ENCODE measurements at regions not wholly inside any gene's neighbourhood (a gene's known extent, or its start where the extent isn't known, plus 50 kb on each side); places are given as distances from the start of the nearest gene placed in this dataset.
"Not testable (repeated sequence)": the region's sequence is repeated elsewhere in the genome, so short reads cannot be mapped to it uniquely, and the experiment has no call there.

DNA sequence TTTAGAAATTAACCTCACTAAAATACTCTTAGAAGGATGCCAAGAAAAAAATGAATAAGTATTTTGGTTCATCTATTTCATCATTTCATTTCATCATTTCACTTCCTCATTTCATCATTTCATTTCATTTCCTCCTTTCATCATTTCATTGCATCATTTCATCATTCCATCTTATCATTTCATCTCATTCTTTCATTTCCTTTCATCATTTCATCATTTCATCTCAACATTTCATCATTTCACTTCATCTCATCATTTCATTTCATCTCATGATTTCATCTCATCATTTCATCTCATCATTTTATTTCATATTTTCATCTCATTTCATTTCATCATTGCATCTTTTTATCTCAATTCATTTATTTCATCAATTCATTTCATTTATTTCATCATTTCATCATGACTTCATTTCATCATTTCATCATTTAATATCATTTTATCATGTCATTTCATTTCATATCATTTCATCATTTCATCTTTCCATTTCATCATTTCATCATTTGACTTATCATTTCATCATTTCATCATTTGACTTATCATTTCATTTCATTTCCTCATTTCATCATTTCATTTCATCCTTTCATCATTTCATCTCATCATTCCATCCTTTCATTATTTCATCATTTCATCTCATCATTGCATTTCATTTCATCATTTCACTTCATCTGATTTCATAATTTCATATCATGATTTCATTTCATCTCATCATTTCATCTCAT, 129.9 kb downstream of the ZNF92 start:
- H3K36me3 Mint-ChIP-seq, result no peaks in the 10 kb centered on the region
- no peak overlapping the region for H3K27ac Mint-ChIP-seq
- H3K9me3 Mint-ChIP-seq, result no peaks in the 10 kb centered on the region
- no peaks in the 10 kb centered on the region for H3K27me3 Mint-ChIP-seq
- H3K4me1 Mint-ChIP-seq, result no peaks in the 10 kb centered on the region
- no peak for ATAC-seq
- no peak overlapping the region for H3K4me3 Mint-ChIP-seq

DNA sequence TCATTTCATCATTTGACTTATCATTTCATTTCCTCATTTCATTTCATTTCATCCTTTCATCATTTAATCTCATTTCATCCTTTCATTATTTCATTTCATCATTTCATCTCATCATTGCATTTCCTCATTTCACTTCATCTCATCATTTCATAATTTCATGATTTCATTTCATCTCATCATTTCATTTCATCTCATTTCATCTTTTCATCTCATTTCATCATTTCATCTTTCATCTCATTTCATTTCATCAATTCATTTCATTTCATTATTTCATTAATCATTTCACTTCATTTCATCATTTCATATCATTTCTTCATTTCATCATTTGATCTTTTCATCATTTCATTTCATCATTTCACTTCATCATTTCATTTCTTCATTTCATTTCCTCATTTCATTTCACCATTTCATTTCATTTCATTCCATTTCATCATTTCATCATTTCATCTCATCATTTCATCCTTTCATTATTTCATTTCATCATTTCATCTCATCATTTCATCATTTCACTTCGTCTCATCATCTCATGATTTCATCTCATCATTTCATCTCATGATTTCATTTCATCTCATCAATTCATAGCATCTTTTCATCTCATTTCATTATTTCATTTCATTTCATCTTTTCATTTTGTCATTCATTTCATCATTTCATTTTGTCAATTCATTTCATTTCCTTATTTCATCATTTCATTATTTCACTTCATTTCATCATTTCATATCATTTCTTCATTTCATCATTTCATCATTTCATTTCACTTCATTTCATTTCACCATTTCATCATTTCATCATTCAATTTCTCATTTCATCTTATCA, 131.1 kb downstream of the ZNF92 start:
- H3K27me3 Mint-ChIP-seq, H3K36me3 Mint-ChIP-seq, H3K9me3 Mint-ChIP-seq, H3K4me1 Mint-ChIP-seq, H3K27ac Mint-ChIP-seq, H3K4me3 Mint-ChIP-seq, ATAC-seq: not testable (repeated sequence)

DNA sequence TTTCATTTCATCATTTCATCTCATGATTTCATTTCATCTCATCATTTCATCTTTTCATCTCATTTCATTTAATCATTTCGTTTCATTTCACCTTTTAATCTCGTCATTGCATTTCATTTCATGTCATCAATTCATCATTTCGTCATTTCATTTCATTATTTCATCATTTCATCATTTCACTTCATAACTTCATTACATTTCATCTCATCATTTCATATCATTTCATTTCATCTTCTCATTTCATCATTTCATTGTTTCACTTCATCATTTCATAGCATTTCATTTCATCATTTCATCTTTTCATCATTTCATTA, 131.6 kb downstream of the ZNF92 start:
- not testable (repeated sequence) for H3K36me3 Mint-ChIP-seq, H3K27ac Mint-ChIP-seq, H3K4me3 Mint-ChIP-seq, ATAC-seq, H3K4me1 Mint-ChIP-seq, H3K9me3 Mint-ChIP-seq
- H3K27me3 Mint-ChIP-seq, result peaks cover 11% of the 10 kb centered on the region

DNA sequence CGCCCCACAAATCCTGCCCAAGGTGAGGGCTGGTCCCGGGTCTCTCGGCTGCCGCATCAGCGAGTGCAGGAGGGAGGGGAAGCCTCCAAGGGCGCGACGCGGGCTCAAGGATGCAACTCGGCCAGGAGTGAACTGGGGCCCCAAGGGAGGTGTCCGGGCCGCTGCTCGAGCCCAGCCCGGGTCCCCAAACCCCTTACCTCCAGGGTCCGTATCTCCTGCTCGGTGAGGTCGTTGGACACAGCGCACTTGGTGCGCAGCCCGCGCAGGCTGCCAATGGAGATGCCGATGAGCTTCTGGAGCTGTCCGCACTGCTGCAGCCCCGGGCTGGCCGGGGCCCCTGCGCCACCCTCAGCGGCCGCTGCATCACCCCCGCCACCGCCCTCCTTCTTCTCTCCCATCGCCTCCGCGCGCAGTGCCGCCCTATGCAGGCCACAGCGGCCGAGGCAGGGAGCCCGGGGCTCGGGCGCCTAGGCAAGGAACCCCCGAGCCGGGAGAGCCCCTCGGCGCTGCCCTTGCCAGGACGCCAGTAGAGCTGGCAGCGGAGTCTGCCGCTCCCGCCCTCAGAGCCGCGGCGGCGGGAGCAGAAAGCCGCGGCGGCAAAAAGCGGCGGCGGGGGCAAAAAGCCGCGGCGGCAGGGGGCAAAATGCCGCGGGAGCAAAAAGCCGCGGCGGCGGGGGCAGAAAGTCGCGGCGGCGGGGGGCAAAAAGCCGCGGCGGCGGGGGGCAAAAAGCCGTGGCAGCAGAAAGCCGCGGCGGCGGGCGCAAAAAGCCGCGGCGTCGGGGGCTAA, 135.1 kb downstream of the ZNF92 start:
- Mint-ChIP-seq H3K4me3 (peak overlapping the region; percentile 76), H3K27ac (peak overlapping the region; percentile 70), H3K27me3 (peaks cover 23% of the 10 kb centered on the region)
- not testable (repeated sequence) for H3K9me3 Mint-ChIP-seq, H3K4me1 Mint-ChIP-seq, H3K36me3 Mint-ChIP-seq, ATAC-seq

DNA sequence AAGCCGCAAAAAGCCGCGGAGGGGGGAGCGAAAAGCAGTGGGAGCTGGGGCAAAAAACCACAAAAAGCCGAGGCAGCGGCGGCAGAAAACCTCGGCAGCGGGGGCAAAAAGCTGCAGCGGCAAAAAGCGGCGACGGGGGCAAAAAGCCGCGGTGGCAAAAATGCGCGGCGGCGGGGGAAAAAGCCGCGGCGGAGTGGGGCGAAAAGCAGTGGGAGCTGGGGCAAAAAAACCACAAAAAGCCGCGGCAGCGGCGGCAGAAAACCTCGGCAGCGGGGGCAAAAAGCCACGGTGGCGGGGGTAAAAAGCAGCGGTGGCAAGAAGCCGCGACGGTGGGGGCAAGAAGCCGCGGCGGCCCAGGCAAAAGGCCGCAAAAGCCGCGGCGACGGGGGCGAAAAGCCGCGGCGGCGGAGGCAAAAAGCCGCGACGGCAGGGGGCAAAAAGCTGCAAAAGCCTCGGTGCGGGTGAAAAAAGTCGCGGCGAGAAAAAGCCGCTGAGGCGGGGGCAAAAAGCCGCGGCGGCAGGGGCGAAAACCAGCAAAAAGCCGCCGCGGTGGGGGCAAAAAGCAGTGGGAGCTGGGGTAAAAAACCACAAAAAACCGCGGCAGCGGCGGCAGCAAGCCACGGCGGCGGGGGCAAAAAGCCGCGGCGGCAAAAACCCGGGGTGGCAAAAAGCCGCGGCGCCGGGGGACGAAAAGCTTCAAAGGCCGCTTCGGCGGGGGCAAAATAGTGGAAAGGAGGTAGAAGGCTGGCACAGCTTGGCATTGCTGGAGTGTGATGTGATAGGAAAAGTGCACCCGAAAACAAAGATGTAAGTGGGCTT, 135.9 kb downstream of the ZNF92 start:
- peak overlapping the region; percentile 70 for H3K27ac Mint-ChIP-seq

DNA sequence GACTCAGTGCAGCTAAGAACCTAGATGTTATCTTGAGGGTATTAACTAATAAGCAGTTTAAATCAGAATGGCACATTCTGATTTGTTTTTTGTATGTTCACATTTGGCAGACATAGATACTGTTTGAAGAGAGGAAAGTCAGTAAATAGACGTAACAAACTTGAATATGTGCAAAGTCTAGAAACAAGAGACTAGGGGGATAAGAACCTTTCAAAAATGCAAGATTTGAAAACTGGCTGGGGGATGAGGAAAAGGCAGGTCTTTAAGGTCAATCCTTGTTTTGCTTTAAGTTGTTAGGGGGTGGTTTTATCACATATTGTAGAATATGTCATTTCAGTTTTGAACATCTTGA, 136.5 kb downstream of the ZNF92 start:
- H3K4me1 Mint-ChIP-seq, ATAC-seq, H3K36me3 Mint-ChIP-seq, H3K9me3 Mint-ChIP-seq: not testable (repeated sequence)
- H3K27ac Mint-ChIP-seq, result peak overlapping the region; percentile 70
- H3K27me3 Mint-ChIP-seq, result peaks cover 36% of the 10 kb centered on the region
- peak overlapping the region; percentile 76 for H3K4me3 Mint-ChIP-seq

More for the DNA sequence above, 135.9 kb downstream of the ZNF92 start:
- no peaks in the 10 kb centered on the region for H3K9me3 Mint-ChIP-seq
- H3K36me3 Mint-ChIP-seq, result no peaks in the 10 kb centered on the region
- ATAC-seq, result no peak
- peak overlapping the region; percentile 76 for H3K4me3 Mint-ChIP-seq
- peaks cover 8% of the 10 kb centered on the region for H3K4me1 Mint-ChIP-seq
- H3K27me3 Mint-ChIP-seq, result peaks cover 31% of the 10 kb centered on the region

DNA sequence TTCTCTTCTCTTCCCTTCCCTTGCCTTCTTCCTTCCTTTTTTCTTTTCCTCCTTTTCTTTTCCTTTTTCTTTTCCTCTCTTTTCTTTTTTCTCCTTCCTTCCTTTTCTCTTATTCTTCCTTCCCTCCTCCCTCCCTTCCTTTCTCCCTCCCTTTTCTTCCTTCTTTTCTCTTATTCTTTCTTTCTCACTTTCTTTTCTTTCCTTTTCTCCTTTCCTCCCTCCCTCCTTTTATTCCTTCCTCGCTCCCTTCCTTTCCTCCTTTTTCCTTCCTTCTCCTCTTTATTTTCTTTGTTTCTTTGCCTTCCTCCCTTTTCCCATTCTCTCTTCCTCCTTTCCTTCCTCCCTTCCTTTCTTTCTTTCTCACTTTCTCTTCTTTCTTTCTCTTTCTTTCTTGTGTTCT, 146.1 kb downstream of the ZNF92 start:
- H3K4me3 Mint-ChIP-seq, H3K4me1 Mint-ChIP-seq: not testable (repeated sequence)

DNA sequence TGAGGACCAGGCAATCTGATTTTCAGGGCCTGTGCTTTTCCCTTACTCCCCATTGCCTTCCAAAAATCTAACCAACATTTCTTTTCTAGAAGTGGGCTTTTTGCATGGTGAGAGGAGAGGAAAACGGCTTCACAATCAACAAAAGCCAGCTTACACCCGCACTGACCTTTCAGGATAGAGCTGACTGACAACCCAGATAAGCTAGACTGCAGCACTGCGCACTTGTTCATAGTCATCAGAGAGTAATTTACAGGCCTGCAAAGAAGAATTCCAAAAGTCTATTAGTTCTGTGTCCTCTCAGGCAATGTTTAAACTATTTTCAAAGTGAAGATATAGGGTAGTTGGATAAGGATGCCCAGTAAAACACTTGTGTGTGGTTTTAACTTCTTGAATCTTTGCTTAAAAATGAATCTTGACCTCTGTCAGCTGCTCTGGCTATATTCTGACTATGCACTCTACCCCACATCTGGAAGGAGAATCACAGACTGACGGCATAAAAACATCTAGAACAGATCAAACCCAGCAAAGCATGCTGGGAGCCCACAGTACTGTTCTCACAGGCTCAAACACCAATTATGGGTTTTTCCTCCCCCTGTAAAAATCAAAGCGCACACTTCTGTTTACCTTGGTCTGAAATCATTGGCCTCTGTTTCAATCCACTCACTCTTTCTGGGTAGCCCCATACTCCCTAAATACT, 172.0 kb downstream of the ZNF92 start:
- not testable (repeated sequence) for H3K4me1 Mint-ChIP-seq, H3K9me3 Mint-ChIP-seq, H3K27ac Mint-ChIP-seq, H3K4me3 Mint-ChIP-seq, H3K27me3 Mint-ChIP-seq, ATAC-seq
- peaks cover 10% of the 10 kb centered on the region for H3K36me3 Mint-ChIP-seq

More for the DNA sequence above, 146.1 kb downstream of the ZNF92 start:
- H3K36me3 Mint-ChIP-seq, H3K27ac Mint-ChIP-seq, H3K9me3 Mint-ChIP-seq, ATAC-seq: not testable (repeated sequence)
- peaks cover 32% of the 10 kb centered on the region for H3K27me3 Mint-ChIP-seq

DNA sequence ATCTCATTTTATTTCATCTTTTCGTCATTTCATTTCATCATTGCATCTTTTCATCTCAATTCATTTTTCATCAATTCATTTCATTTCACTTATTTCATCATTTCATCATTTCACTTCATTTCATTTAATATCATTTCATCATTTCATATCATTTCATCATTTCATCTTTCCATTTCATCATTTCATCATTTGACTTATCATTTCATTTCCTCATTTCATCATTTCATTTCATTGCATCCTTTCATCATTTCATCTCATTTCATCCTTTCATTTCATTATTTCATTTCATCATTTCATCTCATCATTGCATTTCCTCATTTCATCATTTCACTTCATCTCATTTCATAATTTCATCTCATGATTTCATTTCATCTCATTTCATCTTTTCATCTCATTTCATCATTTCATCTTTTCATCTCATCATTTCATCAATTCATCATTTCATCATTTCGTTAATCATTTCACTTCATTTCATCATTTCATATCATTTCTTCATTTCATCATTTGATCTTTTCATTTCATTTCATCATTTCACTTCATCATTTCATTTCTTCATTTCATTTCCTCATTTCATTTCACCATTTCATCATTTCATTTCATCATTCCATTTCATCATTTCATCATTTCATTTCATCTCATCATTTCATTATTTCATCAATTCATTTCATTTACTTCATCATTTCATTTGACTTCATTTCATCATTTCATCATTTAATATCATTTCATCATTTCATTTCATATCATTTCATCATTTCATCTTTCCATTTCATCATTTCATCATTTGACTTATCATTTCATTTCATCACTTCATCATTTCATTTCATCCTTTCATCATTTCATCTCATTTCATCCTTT, 176.2 kb downstream of the ZNF92 start:
- not testable (repeated sequence) for ATAC-seq, H3K27ac Mint-ChIP-seq, H3K27me3 Mint-ChIP-seq, H3K4me1 Mint-ChIP-seq
- Mint-ChIP-seq H3K4me3 (peak overlapping the region; percentile 31), H3K36me3 (peaks cover 16% of the 10 kb centered on the region), H3K9me3 (peaks cover 14% of the 10 kb centered on the region)

DNA sequence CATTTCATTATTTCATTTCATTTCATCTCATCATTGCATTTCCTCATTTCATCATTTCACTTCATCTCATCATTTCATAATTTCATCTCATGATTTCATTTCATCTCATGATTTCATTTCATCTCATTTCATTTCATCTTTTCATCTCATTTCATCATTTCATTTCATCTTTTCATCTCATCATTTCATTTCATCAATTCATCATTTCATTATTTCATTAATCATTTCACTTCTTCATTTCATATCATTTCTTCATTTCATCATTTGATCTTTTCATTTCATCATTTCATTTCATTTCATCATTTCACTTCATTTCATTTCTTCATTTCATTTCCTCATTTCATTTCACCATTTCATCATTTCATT, 176.8 kb downstream of the ZNF92 start:
- Mint-ChIP-seq H3K9me3 (peaks cover 14% of the 10 kb centered on the region), H3K36me3 (peaks cover 16% of the 10 kb centered on the region)
- ATAC-seq, H3K4me1 Mint-ChIP-seq, H3K4me3 Mint-ChIP-seq, H3K27me3 Mint-ChIP-seq, H3K27ac Mint-ChIP-seq: not testable (repeated sequence)

DNA sequence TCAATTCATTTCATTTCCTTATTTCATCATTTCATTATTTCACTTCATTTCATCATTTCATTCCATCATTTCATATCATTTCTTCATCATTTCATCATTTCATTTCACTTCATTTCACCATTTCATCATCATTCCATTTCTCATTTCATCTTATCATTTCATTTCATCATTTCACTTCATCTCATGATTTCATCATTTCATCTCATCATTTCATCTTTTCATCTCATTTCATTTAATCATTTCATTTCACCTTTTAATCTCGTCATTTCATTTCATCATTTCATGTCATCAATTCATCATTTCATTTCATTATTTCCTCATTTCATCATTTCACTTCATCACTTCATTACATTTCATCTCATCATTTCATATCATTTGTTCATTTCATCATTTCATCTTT, 177.4 kb downstream of the ZNF92 start:
- not testable (repeated sequence) for H3K27me3 Mint-ChIP-seq, H3K4me3 Mint-ChIP-seq, H3K27ac Mint-ChIP-seq, ATAC-seq, H3K4me1 Mint-ChIP-seq
- H3K9me3 Mint-ChIP-seq, result peaks cover 14% of the 10 kb centered on the region
- peaks cover 16% of the 10 kb centered on the region for H3K36me3 Mint-ChIP-seq

DNA sequence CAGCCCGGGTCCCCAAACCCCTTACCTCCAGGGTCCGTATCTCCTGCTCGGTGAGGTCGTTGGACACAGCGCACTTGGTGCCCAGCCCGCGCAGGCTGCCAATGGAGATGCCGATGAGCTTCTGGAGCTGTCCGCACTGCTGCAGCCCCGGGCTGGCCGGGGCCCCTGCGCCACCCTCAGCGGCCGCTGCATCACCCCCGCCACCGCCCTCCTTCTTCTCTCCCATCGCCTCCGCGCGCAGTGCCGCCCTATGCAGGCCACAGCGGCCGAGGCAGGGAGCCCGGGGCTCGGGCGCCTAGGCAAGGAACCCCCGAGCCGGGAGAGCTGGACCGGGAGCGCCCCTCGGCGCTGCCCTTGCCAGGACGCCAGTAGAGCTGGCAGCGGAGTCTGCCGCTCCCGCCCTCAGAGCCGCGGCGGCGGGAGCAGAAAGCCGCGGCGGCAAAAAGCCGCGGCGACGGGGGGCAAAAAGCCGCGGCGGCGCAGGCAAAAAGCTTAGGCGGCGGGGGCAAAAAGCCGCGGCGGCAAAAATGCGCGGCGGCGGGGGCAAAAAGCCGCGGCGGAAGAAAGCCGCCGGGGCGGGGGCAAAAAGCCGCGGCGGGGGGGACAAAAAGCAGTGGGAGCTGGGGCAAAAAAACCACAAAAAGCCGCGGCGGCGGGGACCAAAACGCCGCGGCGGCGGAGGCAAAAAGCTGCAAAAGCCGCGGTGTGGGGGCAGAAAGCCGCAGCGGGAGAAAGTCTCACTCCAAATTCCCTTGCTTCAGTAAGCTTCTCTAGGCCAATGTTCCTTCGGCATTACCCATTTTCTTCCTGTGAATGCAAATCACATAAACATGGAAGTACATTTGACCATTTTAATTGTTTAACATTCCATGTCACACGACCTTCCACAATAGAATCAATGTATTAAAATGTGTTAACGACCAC, 181.2 kb downstream of the ZNF92 start:
- not testable (repeated sequence) for H3K4me3 Mint-ChIP-seq, H3K4me1 Mint-ChIP-seq, ATAC-seq, H3K27ac Mint-ChIP-seq, H3K27me3 Mint-ChIP-seq
- Mint-ChIP-seq H3K9me3 (peaks cover 10% of the 10 kb centered on the region), H3K36me3 (peaks cover 11% of the 10 kb centered on the region)

DNA sequence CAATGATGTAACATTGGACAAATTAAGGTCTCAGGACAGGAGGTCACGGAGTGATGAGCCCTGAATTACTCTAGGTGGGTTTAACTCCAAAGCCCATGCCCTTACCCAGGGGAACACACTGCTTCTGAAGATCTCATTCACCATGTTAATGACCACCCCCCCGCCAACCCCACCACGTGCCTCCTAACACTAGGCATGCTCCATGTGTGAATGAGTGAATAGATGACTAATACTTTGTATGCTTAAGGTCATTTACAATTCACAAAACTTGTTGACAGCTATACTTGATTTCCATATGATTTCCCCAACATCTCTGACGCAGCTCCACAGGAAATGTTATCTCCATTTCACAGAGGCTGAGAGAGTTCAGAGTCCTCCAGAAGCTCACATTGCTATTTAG, 184.9 kb downstream of the ZNF92 start:
- H3K27ac Mint-ChIP-seq, ATAC-seq, H3K36me3 Mint-ChIP-seq, H3K27me3 Mint-ChIP-seq, H3K4me1 Mint-ChIP-seq, H3K9me3 Mint-ChIP-seq, H3K4me3 Mint-ChIP-seq: not testable (repeated sequence)

Measured in stimulated activated memory B cell treated with anti-CD40 and anti-IgM and Interleukin-4, amounts not matched to agents 10 μg/mL and 1 μg/mL and 100 μg/mL, for 72 hours (primary cell).